ENCODE measurements at regions not wholly inside any gene's neighbourhood (a gene's known extent, or its start where the extent isn't known, plus 50 kb on each side); places are given as distances from the start of the nearest gene placed in this dataset.

- TF ChIP-seq CTCF (conservative IDR thresholded peaks at IDR 0.05), result no peak
- no peak overlapping the region for H3K4ac ChIP-seq (ENCODE audit: low read depth, low read length)
- no peak overlapping the region for H3K9ac ChIP-seq (ENCODE audit: extremely low read depth, insufficient read length, low read length)
- Mint-ChIP-seq H3K27ac (no peak overlapping the region), H3K36me3 (ENCODE audit: insufficient read depth in 1 of 3, low read depth in 3 of 3) (no peaks in the 10 kb centered on the region), H3K9me3 (no peaks in the 10 kb centered on the region; a peak in 1 of 5 replicates), H3K27me3 (ENCODE audit: low read depth) (no peaks in the 10 kb centered on the region), H3K4me1 (peaks cover 4 to 8% of the 10 kb centered on the region in 2 experiments), H3K4me3 (no peak overlapping the region)
- no peak overlapping the region for H2BK5ac ChIP-seq (ENCODE audit: insufficient read length, low read length)
- no peaks in the 10 kb centered on the region for H3K79me1 ChIP-seq (ENCODE audit: insufficient read depth, low read depth, low read length, poor library complexity, severe bottlenecking)
- no peaks in the 10 kb centered on the region for H3K9me3 ChIP-seq (ENCODE audit: control insufficient read depth, low read depth, low read length)
- H2AK5ac ChIP-seq (ENCODE audit: insufficient read length, low read length), result no peak overlapping the region
- H2BK12ac ChIP-seq (ENCODE audit: insufficient read length, low read depth, low read length), result no peak overlapping the region
- H3K79me2 ChIP-seq (ENCODE audit: insufficient read depth, low read length), result no peaks in the 10 kb centered on the region
- H3K14ac ChIP-seq (ENCODE audit: insufficient read depth, low read length), result no peak overlapping the region
- H3K23me2 ChIP-seq (ENCODE audit: insufficient read length, low read depth, low read length, poor library complexity, severe bottlenecking), result no peaks in the 10 kb centered on the region
- no peak overlapping the region for H3K18ac ChIP-seq (ENCODE audit: insufficient read length, low read depth, low read length)
- no peak overlapping the region for H3K56ac ChIP-seq (ENCODE audit: insufficient read length, low read depth, low read length)
- H3K4me2 ChIP-seq (ENCODE audit: insufficient read depth, insufficient read length, low read length), result no peak overlapping the region
- no peaks in the 10 kb centered on the region for H3K27me3 ChIP-seq (ENCODE audit: insufficient read depth, low read length)
- H4K91ac ChIP-seq (ENCODE audit: insufficient read length, low read depth, low read length), result no peak overlapping the region
- no peak overlapping the region for H2BK20ac ChIP-seq (ENCODE audit: low read depth, low read length, poor library complexity, severe bottlenecking)
- H4K8ac ChIP-seq (replicated peaks; ENCODE audit: insufficient read length, low read depth, low read length), result no peak overlapping the region
- no peak for DNase-seq
- no peaks in the 10 kb centered on the region for H4K20me1 ChIP-seq (ENCODE audit: control insufficient read depth, insufficient read depth, insufficient read length)
- WGBS (ENCODE audit: extremely low coverage, insufficient read length, low lambda C conversion rate), result no CpG with 5 or more reads among the region's 3 CpGs
- H2BK15ac ChIP-seq (ENCODE audit: low read depth, low read length), result no peak overlapping the region
- H3K27ac ChIP-seq (ENCODE audit: insufficient read length, low read depth, low read length), result no peak overlapping the region
- no peaks in the 10 kb centered on the region for H3K4me1 ChIP-seq (ENCODE audit: insufficient read depth, low read length)
- H4K5ac ChIP-seq (ENCODE audit: insufficient read length, low read depth, low read length), result no peak overlapping the region
- no peak overlapping the region for H2AFZ ChIP-seq (ENCODE audit: low read length)
- H3T11ph ChIP-seq (ENCODE audit: low read length), result no peak overlapping the region
- H2BK120ac ChIP-seq (ENCODE audit: low read depth, low read length, poor library complexity, severe bottlenecking), result no peak overlapping the region
- H3K23ac ChIP-seq (ENCODE audit: insufficient read length, low read depth, low read length), result no peak overlapping the region
These were observed 129.0 kb downstream of the RND3 start for GRCh38 chr2:150358468-150358807.
